Nephron progenitor cell (in vitro differentiated cells): ENCODE measurements at regions not wholly inside any gene's neighbourhood (a gene's known extent, or its start where the extent isn't known, plus 50 kb on each side); places are given as distances from the start of the nearest gene placed in this dataset.

Source experiments
- DNase-seq: peaks from one replicate; pipeline ENCODE4 v3.0.0; 2021
- H3K27ac Mint-ChIP-seq: 2 replicates; pipeline ENCODE4 v1.8.0; 2021; ENCODE audit warnings: mild to moderate bottlenecking, moderate library complexity, mixed read lengths
- H3K27me3 Mint-ChIP-seq: 2 replicates; pipeline ENCODE4 v1.8.0; 2021; ENCODE audit warnings: mild to moderate bottlenecking, low read depth, mixed read lengths; ENCODE audit not compliant: poor library complexity
- H3K36me3 Mint-ChIP-seq: 2 replicates; pipeline ENCODE4 v1.8.0; 2021; ENCODE audit warnings: low read depth, mixed read lengths
- H3K4me1 Mint-ChIP-seq: 2 replicates; pipeline ENCODE4 v1.8.0; 2021; ENCODE audit warnings: mixed read lengths
- H3K4me3 Mint-ChIP-seq: 2 replicates; pipeline ENCODE4 v1.8.0; 2021; ENCODE audit warnings: mild to moderate bottlenecking, moderate library complexity, mixed read lengths
- H3K9me3 Mint-ChIP-seq: 2 replicates; pipeline ENCODE4 v1.8.0; 2021; ENCODE audit warnings: mild to moderate bottlenecking, moderate library complexity, mixed read lengths
- CTCF ChIP-seq: fragments of 200-600 bp; sonication (generic); IDR thresholded peaks from 2 replicates; pipeline ENCODE4 v1.5.0; 2021; ENCODE audit warnings: antibody characterized with exemption

- DNase-seq, result no peak
- H3K4me1 Mint-ChIP-seq, result no peaks in the 10 kb centered on the region
- no peak overlapping the region for H3K27ac Mint-ChIP-seq
- TF ChIP-seq CTCF, result no peak
- no peak overlapping the region for H3K4me3 Mint-ChIP-seq
- H3K9me3 Mint-ChIP-seq, result peaks cover 28% of the 10 kb centered on the region
- peaks cover 3% of the 10 kb centered on the region for H3K27me3 Mint-ChIP-seq
- no peaks in the 10 kb centered on the region for H3K36me3 Mint-ChIP-seq
Observed at GRCh38 chr5:98490348-98490747, 283.1 kb upstream of the RGMB start.

GRCh38 chr5:98492258-98492657 lies 281.2 kb upstream of the RGMB start:
- H3K27me3 Mint-ChIP-seq, result no peaks in the 10 kb centered on the region
- peaks cover 28% of the 10 kb centered on the region for H3K9me3 Mint-ChIP-seq
- no peak overlapping the region for H3K27ac Mint-ChIP-seq
- TF ChIP-seq CTCF, result no peak
- no peak overlapping the region for H3K4me3 Mint-ChIP-seq
- DNase-seq, result no peak
- no peaks in the 10 kb centered on the region for H3K36me3 Mint-ChIP-seq
- no peaks in the 10 kb centered on the region for H3K4me1 Mint-ChIP-seq

- Mint-ChIP-seq H3K4me3 (no peak overlapping the region), H3K36me3 (no peaks in the 10 kb centered on the region), H3K27ac (no peak overlapping the region), H3K27me3 (no peaks in the 10 kb centered on the region), H3K4me1 (no peaks in the 10 kb centered on the region), H3K9me3 (peaks cover 19% of the 10 kb centered on the region)
- no peak for TF ChIP-seq CTCF
- no peak for DNase-seq
Observed at GRCh38 chr5:98497418-98497817, 276.0 kb upstream of the RGMB start.

- Mint-ChIP-seq H3K36me3 (no peaks in the 10 kb centered on the region), H3K27ac (no peak overlapping the region), H3K4me1 (no peaks in the 10 kb centered on the region), H3K27me3 (no peaks in the 10 kb centered on the region), H3K4me3 (no peak overlapping the region), H3K9me3 (peaks cover 15% of the 10 kb centered on the region)
- TF ChIP-seq CTCF, result no peak
- no peak for DNase-seq
Observed at GRCh38 chr5:98498028-98498427, 275.4 kb upstream of the RGMB start.

- H3K4me3 Mint-ChIP-seq, result no peak overlapping the region
- no peak for DNase-seq
- H3K9me3 Mint-ChIP-seq, result peaks cover 4% of the 10 kb centered on the region
- H3K36me3 Mint-ChIP-seq, result no peaks in the 10 kb centered on the region
- no peaks in the 10 kb centered on the region for H3K27me3 Mint-ChIP-seq
- no peak for TF ChIP-seq CTCF
- H3K27ac Mint-ChIP-seq, result no peak overlapping the region
- H3K4me1 Mint-ChIP-seq, result no peaks in the 10 kb centered on the region
Observed at GRCh38 chr5:98499892-98500291, 273.6 kb upstream of the RGMB start.

- no peaks in the 10 kb centered on the region for H3K36me3 Mint-ChIP-seq
- no peak overlapping the region for H3K27ac Mint-ChIP-seq
Observed at GRCh38 chr5:98500811-98501210, 272.7 kb upstream of the RGMB start.

More at GRCh38 chr5:98500811-98501210, 272.7 kb upstream of the RGMB start:
- DNase-seq, result no peak
- Mint-ChIP-seq H3K9me3 (no peaks in the 10 kb centered on the region), H3K27me3 (no peaks in the 10 kb centered on the region), H3K4me1 (no peaks in the 10 kb centered on the region), H3K4me3 (no peak overlapping the region)
- TF ChIP-seq CTCF, result no peak
